T-helper 9 cell (primary cell): ENCODE measurements at regions not wholly inside any gene's neighbourhood (a gene's known extent, or its start where the extent isn't known, plus 50 kb on each side); places are given as distances from the start of the nearest gene placed in this dataset.

ENCODE experiments used
- DNase-seq: peaks from one replicate; pipeline ENCODE4 v3.0.0-alpha.2; 2020

GRCh38 chr7:12136523-12136922 is 74.6 kb upstream of the TMEM106B start:
- no peak for DNase-seq

GRCh38 chr7:12137283-12137682 is 73.8 kb upstream of the TMEM106B start:
- DNase-seq: no peak

GRCh38 chr7:12138421-12138820 is 72.7 kb upstream of the TMEM106B start:
- no peak for DNase-seq

GRCh38 chr7:12139416-12139815 is 71.7 kb upstream of the TMEM106B start:
- no peak for DNase-seq

DNA sequence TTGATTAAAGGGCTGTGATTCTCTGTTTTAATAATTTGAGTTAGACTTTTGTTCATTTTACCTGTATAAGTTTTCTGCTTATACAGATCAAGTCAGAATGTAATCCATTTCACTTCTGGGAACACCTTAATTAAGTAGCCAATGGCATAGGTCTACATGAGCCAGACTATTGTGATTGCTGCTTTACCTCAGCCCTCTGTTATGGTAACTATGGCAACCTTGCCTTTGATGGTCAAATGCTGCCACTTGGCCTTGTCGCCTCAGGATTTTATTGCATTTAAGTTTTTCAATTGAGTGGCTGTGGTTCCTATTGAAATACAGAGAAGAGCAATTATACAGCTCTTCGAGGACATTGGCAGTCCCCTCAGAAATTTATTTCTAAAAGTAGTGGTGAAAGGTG is 64.3 kb upstream of the TMEM106B start:
- DNase-seq: no peak

DNA sequence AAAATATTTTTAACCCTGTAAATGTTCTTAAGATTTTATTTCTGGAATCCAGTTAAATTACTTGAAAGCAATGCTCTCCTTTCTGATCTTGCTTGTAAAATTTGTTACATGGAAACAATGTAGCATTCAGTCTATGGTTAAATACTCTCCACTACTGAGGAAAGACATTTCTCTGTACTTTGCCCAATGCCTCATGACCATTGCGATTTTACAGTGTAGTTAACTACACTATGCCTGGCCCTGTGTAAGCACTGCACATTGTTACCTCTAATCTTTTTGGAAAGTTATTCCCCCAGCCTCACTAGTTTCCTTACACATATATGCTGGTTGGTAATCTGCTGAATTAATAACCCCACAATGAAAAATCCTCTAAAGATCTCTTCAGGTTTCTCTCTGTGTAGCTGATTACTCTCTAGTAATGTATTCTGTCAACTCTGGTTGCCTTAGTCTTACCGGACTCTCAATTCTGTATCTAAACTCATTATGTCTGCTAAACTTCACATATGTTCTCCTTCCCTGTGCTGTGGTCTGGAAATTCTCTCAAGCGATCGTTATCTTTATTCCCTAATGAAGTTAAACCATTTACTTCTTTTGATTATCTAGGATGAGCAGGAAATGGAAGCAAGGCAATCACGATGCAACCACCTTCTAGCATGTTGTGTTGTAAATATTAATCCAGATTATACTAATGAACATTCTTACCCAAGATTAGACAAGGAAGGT is 58.7 kb upstream of the TMEM106B start:
- DNase-seq: no peak

GRCh38 chr7:12154119-12154518 is 57.0 kb upstream of the TMEM106B start:
- no peak for DNase-seq

- no peak for DNase-seq
Observed at GRCh38 chr7:12157517-12157916, 53.6 kb upstream of the TMEM106B start.

DNA sequence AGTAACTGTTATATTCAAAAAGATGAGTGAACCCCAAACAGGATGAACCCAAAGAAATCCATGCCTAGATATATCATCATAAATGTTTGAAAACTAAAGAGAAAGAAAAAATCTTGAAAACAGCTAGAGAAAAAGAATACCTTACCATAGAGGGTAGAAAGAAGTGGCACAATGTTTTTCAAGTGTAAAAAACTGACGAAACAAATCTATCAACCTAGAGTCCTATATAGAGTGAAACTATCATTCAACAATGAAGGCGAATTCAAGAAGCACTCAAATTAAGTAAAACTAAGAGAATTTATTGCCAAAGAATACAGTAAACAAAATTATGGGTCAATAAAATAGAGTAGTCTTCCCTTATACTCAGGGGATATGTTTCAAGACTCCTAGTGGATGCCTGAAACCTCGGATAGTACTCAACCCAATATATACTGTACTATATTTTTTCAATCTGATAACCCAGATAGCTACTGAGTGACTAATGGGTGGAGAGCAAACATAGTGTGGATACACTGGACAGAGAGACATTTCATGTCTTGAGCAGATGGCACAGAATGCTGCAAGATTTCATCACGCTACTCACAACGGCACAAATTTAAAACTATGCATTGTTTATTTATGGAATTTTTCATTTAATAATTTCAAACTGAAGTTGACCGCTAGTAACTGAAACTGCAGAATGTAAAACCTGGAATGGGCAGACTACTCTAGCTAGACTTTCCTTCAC is 52.6 kb upstream of the TMEM106B start:
- no peak for DNase-seq

DNA sequence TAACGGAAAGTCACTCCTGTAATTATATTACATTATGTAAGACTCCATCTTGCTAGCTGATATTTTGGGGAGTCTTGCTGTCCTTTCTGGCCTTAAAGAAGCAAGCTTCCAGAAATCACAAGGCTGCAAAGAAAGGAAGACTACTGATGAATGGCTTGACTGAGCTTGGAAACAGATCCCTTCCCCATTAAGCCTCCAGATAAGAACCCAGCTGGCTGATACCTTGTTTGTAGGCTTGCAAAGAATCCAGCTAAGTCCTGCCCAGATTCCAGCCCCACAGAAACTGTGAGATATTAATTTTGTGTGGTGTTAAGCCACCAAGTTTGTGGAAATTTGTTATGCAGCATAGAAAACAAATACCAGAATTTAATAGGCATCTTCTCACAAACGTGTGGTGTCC is 49.9 kb upstream of the TMEM106B start:
- DNase-seq: no peak
